LNCaP clone FGC (cell line): ENCODE measurements at regions not wholly inside any gene's neighbourhood (a gene's known extent, or its start where the extent isn't known, plus 50 kb on each side); places are given as distances from the start of the nearest gene placed in this dataset.

Experiments
- DNase-seq: peaks from one replicate; pipeline ENCODE4 v3.0.0-alpha.2; 2011; ENCODE audit warnings: low read depth
- H3K4me3 ChIP-seq: 2 replicates; pipeline ENCODE4 v1.5.1; 2011; ENCODE audit warnings: mild to moderate bottlenecking, low read depth, low read length, control low read depth
- TF ChIP-seq, protein P1 (sequence below): IDR thresholded peaks from 2 replicates; pipeline ENCODE4 v1.5.1; 2012; ENCODE audit warnings: mild to moderate bottlenecking; ENCODE audit not compliant: control insufficient read depth, insufficient read depth; ENCODE audit errors: extremely low read depth

DNA sequence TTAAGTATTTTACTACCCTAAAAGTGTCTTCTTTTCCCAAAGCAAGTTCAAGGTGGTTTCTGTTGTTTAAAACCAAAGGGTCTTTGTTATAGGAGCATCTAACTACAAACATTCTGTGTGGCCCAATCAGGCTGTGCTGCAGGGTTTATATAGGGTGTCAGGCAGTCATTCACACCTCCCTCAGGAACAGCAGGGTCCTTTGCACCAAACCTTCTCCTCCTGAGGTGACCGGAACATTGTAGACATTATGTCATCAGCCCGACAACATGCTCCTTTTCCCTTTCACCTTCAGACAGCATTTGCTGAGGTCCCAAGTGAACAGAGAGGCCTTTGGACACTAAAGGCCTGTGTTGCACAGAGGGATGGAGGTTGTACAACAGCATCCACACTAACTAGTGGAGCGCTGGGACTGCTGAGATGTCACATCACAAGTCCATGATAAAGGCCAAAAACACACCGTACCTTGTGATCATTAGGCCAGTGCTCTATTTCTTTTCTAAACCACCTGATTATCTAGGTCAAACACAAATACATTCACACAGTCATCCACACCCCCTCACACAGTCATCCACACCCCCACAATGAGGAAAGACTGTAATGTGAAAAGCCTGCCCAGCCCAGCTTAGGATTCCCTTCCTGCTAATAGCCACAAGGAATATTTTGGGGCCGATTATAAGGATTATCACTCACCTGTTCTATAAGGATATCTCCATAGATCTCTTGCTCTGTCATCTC, 123.8 kb upstream of the VLDLR start:
- no peak for DNase-seq
- TF ChIP-seq, protein P1, sequence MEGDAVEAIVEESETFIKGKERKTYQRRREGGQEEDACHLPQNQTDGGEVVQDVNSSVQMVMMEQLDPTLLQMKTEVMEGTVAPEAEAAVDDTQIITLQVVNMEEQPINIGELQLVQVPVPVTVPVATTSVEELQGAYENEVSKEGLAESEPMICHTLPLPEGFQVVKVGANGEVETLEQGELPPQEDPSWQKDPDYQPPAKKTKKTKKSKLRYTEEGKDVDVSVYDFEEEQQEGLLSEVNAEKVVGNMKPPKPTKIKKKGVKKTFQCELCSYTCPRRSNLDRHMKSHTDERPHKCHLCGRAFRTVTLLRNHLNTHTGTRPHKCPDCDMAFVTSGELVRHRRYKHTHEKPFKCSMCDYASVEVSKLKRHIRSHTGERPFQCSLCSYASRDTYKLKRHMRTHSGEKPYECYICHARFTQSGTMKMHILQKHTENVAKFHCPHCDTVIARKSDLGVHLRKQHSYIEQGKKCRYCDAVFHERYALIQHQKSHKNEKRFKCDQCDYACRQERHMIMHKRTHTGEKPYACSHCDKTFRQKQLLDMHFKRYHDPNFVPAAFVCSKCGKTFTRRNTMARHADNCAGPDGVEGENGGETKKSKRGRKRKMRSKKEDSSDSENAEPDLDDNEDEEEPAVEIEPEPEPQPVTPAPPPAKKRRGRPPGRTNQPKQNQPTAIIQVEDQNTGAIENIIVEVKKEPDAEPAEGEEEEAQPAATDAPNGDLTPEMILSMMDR = no peak
- no peak overlapping the region for H3K4me3 ChIP-seq

DNA sequence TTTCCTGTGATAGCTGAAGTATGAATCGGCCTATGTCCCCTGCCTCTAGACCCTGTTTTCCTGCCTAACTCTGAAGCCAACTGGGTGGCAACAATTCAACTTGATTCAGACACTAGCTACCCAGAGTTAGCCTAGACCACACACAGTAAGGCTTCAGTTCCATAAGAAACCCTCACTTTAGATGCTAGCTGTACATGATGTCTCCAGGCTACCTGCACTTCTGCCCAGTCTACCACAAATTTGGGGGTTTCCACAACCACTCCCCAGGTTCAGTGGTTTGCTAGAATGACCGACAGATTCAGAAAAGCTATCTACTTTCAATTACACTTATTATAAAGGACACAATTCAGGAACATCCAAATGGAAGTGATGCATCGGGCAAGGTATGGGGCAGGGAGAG, 119.4 kb upstream of the VLDLR start:
- TF ChIP-seq, protein P1 = no peak
- DNase-seq = no peak
- no peak overlapping the region for H3K4me3 ChIP-seq

DNA sequence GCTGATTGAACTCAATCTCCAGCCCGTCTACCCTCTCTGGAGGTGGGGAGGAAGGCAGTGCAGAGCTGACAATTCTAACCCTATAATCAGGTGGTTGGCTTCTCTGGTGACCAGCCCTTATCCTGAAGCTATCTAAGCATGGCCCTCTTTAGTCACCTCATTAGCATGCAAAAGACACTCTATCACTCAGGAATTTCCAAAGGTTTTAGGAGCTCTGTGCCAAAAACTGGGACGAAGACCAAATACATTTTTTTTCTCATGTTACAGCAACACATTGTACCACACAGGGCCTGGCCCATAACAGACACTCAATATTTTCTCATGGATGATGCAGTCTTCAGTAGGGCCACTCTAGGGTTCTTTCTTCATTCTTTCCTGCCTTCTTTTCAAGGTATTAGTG, 118.8 kb upstream of the VLDLR start:
- TF ChIP-seq, protein P1 = no peak
- no peak overlapping the region for H3K4me3 ChIP-seq
- no peak for DNase-seq

DNA sequence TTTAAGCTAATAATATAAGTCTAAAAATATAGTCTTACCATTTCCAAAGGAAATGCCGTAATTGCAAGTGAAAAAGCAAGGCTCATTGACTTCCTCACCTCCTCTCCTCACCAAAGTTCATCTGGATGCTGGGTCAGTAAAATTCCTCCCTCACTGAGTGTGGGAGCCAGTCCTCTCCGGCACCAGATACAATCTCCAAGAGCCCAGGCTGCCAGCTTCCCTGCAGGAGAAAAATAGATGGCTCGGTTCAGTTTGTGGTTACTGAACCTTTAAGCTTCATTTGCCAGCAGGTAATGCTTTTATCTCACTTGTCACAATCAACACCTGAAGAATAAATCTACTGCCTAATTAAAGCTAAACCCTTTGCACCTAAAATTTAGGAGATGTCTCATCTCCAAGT, 115.3 kb upstream of the VLDLR start:
- DNase-seq = no peak
- TF ChIP-seq, protein P1 = no peak
- H3K4me3 ChIP-seq = no peak overlapping the region

DNA sequence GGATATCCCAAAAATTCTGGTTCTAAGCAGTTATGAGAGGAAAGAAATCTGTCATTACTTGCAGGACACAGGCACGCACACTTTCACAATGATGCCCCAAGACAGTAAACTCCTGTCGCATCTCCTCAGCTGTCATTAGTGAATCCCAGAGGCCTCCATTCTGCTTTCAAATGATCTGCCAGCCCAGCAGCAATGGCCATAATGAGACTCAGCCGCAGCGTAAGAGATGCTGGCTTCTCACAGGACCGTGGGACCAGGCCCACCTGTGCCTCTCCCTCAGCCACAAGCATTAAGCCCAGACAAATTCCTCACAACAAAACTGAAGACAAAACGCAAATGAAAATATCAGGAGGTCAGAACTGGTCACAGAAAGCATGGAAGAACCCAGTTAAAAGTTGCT, 98.0 kb upstream of the VLDLR start:
- H3K4me3 ChIP-seq = no peak overlapping the region
- DNase-seq = no peak
- TF ChIP-seq, protein P1 = no peak

DNA sequence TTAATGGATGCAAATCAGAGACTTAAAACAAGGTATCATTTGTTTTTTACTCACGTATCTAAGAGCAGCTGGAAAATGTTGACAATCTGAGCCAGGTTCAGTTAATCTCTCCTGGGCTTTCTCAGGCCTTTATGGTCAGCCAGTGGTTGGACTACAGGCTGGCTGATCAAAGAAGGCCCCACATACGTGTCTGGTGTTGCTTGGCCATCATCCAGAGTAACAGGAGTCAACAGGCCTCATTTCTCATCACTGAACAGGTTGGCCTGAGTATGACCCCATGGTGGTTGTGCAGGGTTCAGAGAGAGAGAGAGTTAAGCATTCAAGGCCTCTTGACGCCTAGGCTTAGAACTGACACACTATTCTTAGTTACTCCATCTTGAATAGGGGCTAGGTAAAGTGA, 97.0 kb upstream of the VLDLR start:
- TF ChIP-seq, protein P1 = no peak
- H3K4me3 ChIP-seq = no peak overlapping the region
- no peak for DNase-seq

DNA sequence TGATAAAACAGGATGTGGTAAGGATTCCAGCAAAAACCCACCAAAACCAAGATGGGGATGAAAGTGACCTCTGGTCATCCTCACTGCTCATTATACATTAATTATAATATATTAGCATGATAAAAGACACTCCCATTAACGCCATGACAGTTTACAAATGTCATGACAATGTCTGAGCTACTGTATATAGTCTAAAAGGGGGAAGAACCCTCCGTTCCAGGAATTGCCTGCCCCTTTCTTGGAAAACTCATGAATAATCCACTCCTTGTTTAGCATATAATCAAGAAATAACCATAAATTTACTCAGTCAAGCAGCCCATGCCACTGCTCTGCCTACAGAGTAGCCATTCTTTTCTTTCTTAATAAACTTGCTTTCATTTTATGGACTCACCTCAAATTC, 96.4 kb upstream of the VLDLR start:
- no peak for DNase-seq
- H3K4me3 ChIP-seq = no peak overlapping the region
- TF ChIP-seq, protein P1 = no peak
